ENCODE measurements at regions not wholly inside any gene's neighbourhood (a gene's known extent, or its start where the extent isn't known, plus 50 kb on each side); places are given as distances from the start of the nearest gene placed in this dataset.

GRCh38 chr2:133720429-133720828, 152.2 kb upstream of the NCKAP5 start:
- no peak overlapping the region for H3K27ac ChIP-seq (ENCODE audit: low read length)
- no peak overlapping the region for H3K4me3 ChIP-seq (ENCODE audit: low read length)
- no peaks in the 10 kb centered on the region for H3K79me2 ChIP-seq (ENCODE audit: low read length)
- H3K4me1 ChIP-seq (ENCODE audit: low read length) = no peaks in the 10 kb centered on the region
- H2AFZ ChIP-seq (ENCODE audit: low read depth, low read length) = no peak overlapping the region
- no peak overlapping the region for H3K4me2 ChIP-seq (ENCODE audit: low read length)
- no peak overlapping the region for H3K9ac ChIP-seq (ENCODE audit: low read length)
- no peak for TF ChIP-seq EZH2phosphoT487 (IDR thresholded peaks at IDR 0.05; ENCODE audit: low read depth)
- TF ChIP-seq, protein P1, sequence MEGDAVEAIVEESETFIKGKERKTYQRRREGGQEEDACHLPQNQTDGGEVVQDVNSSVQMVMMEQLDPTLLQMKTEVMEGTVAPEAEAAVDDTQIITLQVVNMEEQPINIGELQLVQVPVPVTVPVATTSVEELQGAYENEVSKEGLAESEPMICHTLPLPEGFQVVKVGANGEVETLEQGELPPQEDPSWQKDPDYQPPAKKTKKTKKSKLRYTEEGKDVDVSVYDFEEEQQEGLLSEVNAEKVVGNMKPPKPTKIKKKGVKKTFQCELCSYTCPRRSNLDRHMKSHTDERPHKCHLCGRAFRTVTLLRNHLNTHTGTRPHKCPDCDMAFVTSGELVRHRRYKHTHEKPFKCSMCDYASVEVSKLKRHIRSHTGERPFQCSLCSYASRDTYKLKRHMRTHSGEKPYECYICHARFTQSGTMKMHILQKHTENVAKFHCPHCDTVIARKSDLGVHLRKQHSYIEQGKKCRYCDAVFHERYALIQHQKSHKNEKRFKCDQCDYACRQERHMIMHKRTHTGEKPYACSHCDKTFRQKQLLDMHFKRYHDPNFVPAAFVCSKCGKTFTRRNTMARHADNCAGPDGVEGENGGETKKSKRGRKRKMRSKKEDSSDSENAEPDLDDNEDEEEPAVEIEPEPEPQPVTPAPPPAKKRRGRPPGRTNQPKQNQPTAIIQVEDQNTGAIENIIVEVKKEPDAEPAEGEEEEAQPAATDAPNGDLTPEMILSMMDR (IDR thresholded peaks at IDR 0.05; ENCODE audit: low read depth, low read length) = no peak
- H3K36me3 ChIP-seq (replicated peaks; ENCODE audit: low read depth, low read length) = no peaks in the 10 kb centered on the region
- H3K9me3 ChIP-seq (ENCODE audit: insufficient read depth, low read length) = no peaks in the 10 kb centered on the region
- H4K20me1 ChIP-seq (ENCODE audit: insufficient read depth, low read length) = no peaks in the 10 kb centered on the region
- no peaks in the 10 kb centered on the region for H3K27me3 ChIP-seq (ENCODE audit: low read depth, low read length)

GRCh38 chr2:133721118-133721517, 152.9 kb upstream of the NCKAP5 start:
- no peaks in the 10 kb centered on the region for H3K4me1 ChIP-seq (ENCODE audit: low read length)
- H4K20me1 ChIP-seq (ENCODE audit: insufficient read depth, low read length) = no peaks in the 10 kb centered on the region
- no peak overlapping the region for H3K4me2 ChIP-seq (ENCODE audit: low read length)
- no peak overlapping the region for H3K9ac ChIP-seq (ENCODE audit: low read length)
- no peaks in the 10 kb centered on the region for H3K9me3 ChIP-seq (ENCODE audit: insufficient read depth, low read length)
- H3K4me3 ChIP-seq (ENCODE audit: low read length) = no peak overlapping the region
- no peaks in the 10 kb centered on the region for H3K36me3 ChIP-seq (replicated peaks; ENCODE audit: low read depth, low read length)
- no peak overlapping the region for H2AFZ ChIP-seq (ENCODE audit: low read depth, low read length)
- no peaks in the 10 kb centered on the region for H3K79me2 ChIP-seq (ENCODE audit: low read length)
- TF ChIP-seq, protein P1 (IDR thresholded peaks at IDR 0.05; ENCODE audit: low read depth, low read length) = no peak
- no peak for TF ChIP-seq EZH2phosphoT487 (IDR thresholded peaks at IDR 0.05; ENCODE audit: low read depth)
- H3K27me3 ChIP-seq (ENCODE audit: low read depth, low read length) = no peaks in the 10 kb centered on the region
- no peak overlapping the region for H3K27ac ChIP-seq (ENCODE audit: low read length)

DNA sequence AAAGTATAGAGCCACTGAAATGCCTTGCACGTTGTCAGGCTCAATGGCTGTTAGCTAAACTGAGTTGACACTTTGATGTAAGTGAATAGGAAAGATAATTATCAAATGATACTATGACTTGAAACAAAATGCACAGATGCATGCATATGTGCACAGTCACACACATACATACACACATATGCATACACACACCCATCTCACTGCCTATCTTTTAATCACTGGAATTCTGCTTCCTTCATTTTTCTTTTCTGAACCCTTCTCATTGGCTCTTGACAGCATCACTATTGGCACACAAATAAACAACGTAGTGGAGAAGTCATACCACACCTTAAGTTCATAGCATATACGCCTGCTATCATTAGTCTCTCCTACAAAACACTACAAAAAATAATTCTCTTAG, 154.9 kb upstream of the NCKAP5 start:
- Histone ChIP-seq H3K79me2 (ENCODE audit: low read length) (no peaks in the 10 kb centered on the region), H3K27ac (ENCODE audit: low read length) (no peak overlapping the region), H3K27me3 (ENCODE audit: low read depth, low read length) (no peaks in the 10 kb centered on the region), H4K20me1 (ENCODE audit: insufficient read depth, low read length) (no peaks in the 10 kb centered on the region), H2AFZ (ENCODE audit: low read depth, low read length) (no peak overlapping the region), H3K9me3 (ENCODE audit: insufficient read depth, low read length) (no peaks in the 10 kb centered on the region), H3K4me3 (ENCODE audit: low read length) (no peak overlapping the region), H3K36me3 (replicated peaks; ENCODE audit: low read depth, low read length) (no peaks in the 10 kb centered on the region), H3K4me1 (ENCODE audit: low read length) (no peaks in the 10 kb centered on the region), H3K4me2 (ENCODE audit: low read length) (no peak overlapping the region), H3K9ac (ENCODE audit: low read length) (no peak overlapping the region)
- TF ChIP-seq, protein P1 (IDR thresholded peaks at IDR 0.05; ENCODE audit: low read depth, low read length) = no peak
- no peak for TF ChIP-seq EZH2phosphoT487 (IDR thresholded peaks at IDR 0.05; ENCODE audit: low read depth)

DNA sequence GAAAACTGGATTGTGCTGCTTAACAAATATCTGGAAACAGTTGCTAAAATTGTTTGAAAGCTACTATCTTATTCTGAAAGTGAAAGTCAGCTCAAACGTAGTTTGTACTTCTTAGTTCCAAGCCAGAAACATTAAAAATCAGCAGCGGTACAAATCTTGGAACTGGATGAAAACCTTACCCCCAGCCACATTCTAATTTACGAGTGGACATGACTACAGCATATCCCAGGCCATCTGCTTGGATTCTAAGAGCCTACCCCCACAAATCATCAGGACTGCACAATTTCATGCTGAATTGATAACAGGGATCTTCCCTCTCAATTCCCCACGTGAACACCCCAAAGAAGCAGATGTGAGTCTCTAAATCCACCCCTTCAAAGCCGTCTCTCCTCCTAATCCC, 158.7 kb upstream of the NCKAP5 start:
- no peaks in the 10 kb centered on the region for H3K36me3 ChIP-seq (replicated peaks; ENCODE audit: low read depth, low read length)
- H3K9ac ChIP-seq (ENCODE audit: low read length) = no peak overlapping the region
- no peak overlapping the region for H3K27ac ChIP-seq (ENCODE audit: low read length)
- no peak for TF ChIP-seq EZH2phosphoT487 (IDR thresholded peaks at IDR 0.05; ENCODE audit: low read depth)
- H3K4me3 ChIP-seq (ENCODE audit: low read length) = peak overlapping the region; percentile 36
- H3K79me2 ChIP-seq (ENCODE audit: low read length) = no peaks in the 10 kb centered on the region
- H4K20me1 ChIP-seq (ENCODE audit: insufficient read depth, low read length) = no peaks in the 10 kb centered on the region
- no peaks in the 10 kb centered on the region for H3K27me3 ChIP-seq (ENCODE audit: low read depth, low read length)
- H3K4me1 ChIP-seq (ENCODE audit: low read length) = no peaks in the 10 kb centered on the region
- no peaks in the 10 kb centered on the region for H3K9me3 ChIP-seq (ENCODE audit: insufficient read depth, low read length)
- H2AFZ ChIP-seq (ENCODE audit: low read depth, low read length) = no peak overlapping the region
- H3K4me2 ChIP-seq (ENCODE audit: low read length) = peak overlapping the region; percentile 30

GRCh38 chr2:133732059-133732458, 163.8 kb upstream of the NCKAP5 start:
- TF ChIP-seq, protein P1 (IDR thresholded peaks at IDR 0.05; ENCODE audit: low read depth, low read length) = no peak
- TF ChIP-seq EZH2phosphoT487 (IDR thresholded peaks at IDR 0.05; ENCODE audit: low read depth) = no peak
- Histone ChIP-seq H3K9ac (ENCODE audit: low read length) (no peak overlapping the region), H3K4me2 (ENCODE audit: low read length) (no peak overlapping the region), H3K9me3 (ENCODE audit: insufficient read depth, low read length) (no peaks in the 10 kb centered on the region), H3K27ac (ENCODE audit: low read length) (no peak overlapping the region), H4K20me1 (ENCODE audit: insufficient read depth, low read length) (no peaks in the 10 kb centered on the region), H3K4me3 (ENCODE audit: low read length) (no peak overlapping the region), H2AFZ (ENCODE audit: low read depth, low read length) (no peak overlapping the region), H3K79me2 (ENCODE audit: low read length) (no peaks in the 10 kb centered on the region), H3K36me3 (replicated peaks; ENCODE audit: low read depth, low read length) (no peaks in the 10 kb centered on the region), H3K4me1 (ENCODE audit: low read length) (no peaks in the 10 kb centered on the region), H3K27me3 (ENCODE audit: low read depth, low read length) (0 out of 2 replicates have a peak, but pooled peaks cover 10% of the 10 kb centered on the region)

Measured in OCI-LY3 (cell line).